Heart right ventricle (tissue), 16 donors: ENCODE measurements at regions not wholly inside any gene's neighbourhood (a gene's known extent, or its start where the extent isn't known, plus 50 kb on each side); places are given as distances from the start of the nearest gene placed in this dataset.

Experiments used
- ATAC-seq, 8 donors: fragments of 200-7000 bp; cut with Tn5 transposase; one replicate each; pipeline ENCODE4 v1.9.1; 2020; ENCODE audit warnings: mild to moderate bottlenecking in 8 of 8, moderate library complexity in 8 of 8, moderate number of reproducible peaks in 1 of 8
- DNase-seq, 2 donors: peaks; one replicate each; pipeline ENCODE4 v3.0.0-alpha.2; 2020
- H3K27ac ChIP-seq, 10 donors: fragments of 200-600 bp; sonication (generic) in 2 of 10; one replicate each; pipeline versions ENCODE4 v1.5.0 to v1.8.0; 2020 to 2022; ENCODE audit warnings: mild to moderate bottlenecking in 3 of 10
- H3K27me3 ChIP-seq, 7 donors: fragments of 200-600 bp; one replicate each; pipeline ENCODE4 v1.8.0; 2021 to 2022; ENCODE audit warnings: mild to moderate bottlenecking in 2 of 7
- H3K36me3 ChIP-seq, 9 donors: fragments of 200-600 bp; sonication (generic) in 1 of 9; one replicate each; pipeline versions ENCODE4 v1.5.0 to v1.8.0; 2020 to 2022; ENCODE audit warnings: mild to moderate bottlenecking in 2 of 9
- H3K4me1 ChIP-seq, 9 donors: fragments of 200-600 bp; sonication (generic) in 1 of 9; one replicate each; pipeline versions ENCODE4 v1.5.0 to v1.8.0; 2020 to 2022; ENCODE audit warnings: mild to moderate bottlenecking in 4 of 9
- H3K4me3 ChIP-seq, 10 donors: fragments of 200-600 bp; sonication (generic) in 2 of 10; one replicate each; pipeline versions ENCODE4 v1.5.0 to v1.8.0; 2020 to 2022; ENCODE audit warnings: mild to moderate bottlenecking in 7 of 10, moderate library complexity in 2 of 10
- H3K9me3 ChIP-seq, 11 donors: fragments of 200-600 bp in 10 of 11; sonication (generic) in 2 of 11; one replicate each; pipeline versions ENCODE4 v1.5.0 to v1.8.0; 2013 to 2022; ENCODE audit warnings: mild to moderate bottlenecking in 2 of 11, control low read depth in 1 of 11, moderate library complexity in 1 of 11
- CTCF ChIP-seq, 9 donors: fragments of 200-600 bp; sonication (generic) in 2 of 9; IDR thresholded peaks; one replicate each; pipeline versions ENCODE4 v1.5.0 to v1.8.0; 2021 to 2022; ENCODE audit warnings: antibody characterized with exemption in 9 of 9, mild to moderate bottlenecking in 5 of 9, moderate library complexity in 1 of 9
- WGBS, 2 donors: extraction: QIAGEN DNeasy Blood & Tissue Kit; methylation state at CpG; one replicate each; pipeline ENCODE4 v1.1.7; 2013; ENCODE audit warnings: inconsistent platforms in 1 of 2; 5-methylcytosine and 5-hydroxymethylcytosine counted together
- intact Hi-C, 10 donors: fragments of 100-400 bp; cut with DNase I; formaldehyde crosslinking; loops; one replicate each; pipeline versions ENCODE4 v1.11.1 to v1.14.2; 2022
- donor health status: Arrhythmogenic right ventricular cardiomyopathy.
- donor health status: ischemic (EF 13 %, LVEDD 7.1; RV severe dilation, severe dysfunction).
- donor health status: healthy with polysubstance abuse.
- donor health status: DM: no; HTN: yes; CAD: no.
- donor health status: DM: no; HTN: no; CAD: no.
- donor health status: ischemic (EF 25% LVEDD 6.9; RV normal size, moderate dysfunction).
- donor health status: ischemic (EF 25% LVEDD 5.7; RV mildly dilated, moderate dysfunction).
- donor health status: healthy.
- donor health status: DM: yes; HTN: yes; CAD: no.
- donor health status: Ischemic cardiomyopathy.
- donor health status: ischemic (EF 35%, LVEDD 5.7; RV mildly dilated, moderate dysfunction).
- donor health status: nonischemic (EF 11% LVEDD 7.7; RV severe dilation, severe dysfunction).
- donor health status: DM: yes; HTN: yes; CAD: no.
- donor health status: PGD.
- donor health status: ischemic (EF 29% LVEDD 5.4; RV normal size, mild dysfunction).
- donor health status: nonischemic (EF 23%, LVEDD 6.1; RV moderate dilation, normal function).

- Histone ChIP-seq H3K4me1 (no peaks in the 10 kb centered on the region), H3K27ac (no peak overlapping the region), H3K36me3 (no peaks in the 10 kb centered on the region), H3K9me3 (peaks cover 0 to 15% (median 0%) of the 10 kb centered on the region in 11 donors), H3K4me3 (no peak overlapping the region), H3K27me3 (no peaks in the 10 kb centered on the region)
- DNase-seq (no peak), ATAC-seq (no peak)
- TF ChIP-seq CTCF (IDR thresholded peaks at IDR 0.05): no peak
- 78 to 85% methylated on average over 1 of the region's 1 CpG for WGBS, 2 donors
- intact Hi-C loops: no loop called here
Measured at GRCh38 chr11:91563176-91563575, 661.4 kb upstream of the FAT3 start.

GRCh38 chr11:91560434-91560833 is 664.2 kb upstream of the FAT3 start:
- H3K9me3 ChIP-seq: peaks cover 0 to 15% (median 0%) of the 10 kb centered on the region in 11 donors
- no peak overlapping the region for H3K27ac ChIP-seq
- WGBS, 2 donors: 91 to 92% methylated on average over 2 of the region's 2 CpGs
- DNase-seq (no peak), ATAC-seq (no peak)
- TF ChIP-seq CTCF (IDR thresholded peaks at IDR 0.05): no peak
- H3K4me1 ChIP-seq: no peaks in the 10 kb centered on the region
- no peaks in the 10 kb centered on the region for H3K36me3 ChIP-seq
- intact Hi-C loops: no loop called here
- no peaks in the 10 kb centered on the region for H3K27me3 ChIP-seq
- H3K4me3 ChIP-seq: no peak overlapping the region

- peaks cover 0 to 42% (median 0%) of the 10 kb centered on the region in 11 donors for H3K9me3 ChIP-seq
- DNase-seq: no peak
- no peaks in the 10 kb centered on the region for H3K27me3 ChIP-seq
- no peak overlapping the region for H3K4me3 ChIP-seq
- H3K4me1 ChIP-seq: no peaks in the 10 kb centered on the region
- H3K36me3 ChIP-seq: no peaks in the 10 kb centered on the region
- ATAC-seq: no peak
- intact Hi-C loops: no loop called here
- no peak for TF ChIP-seq CTCF (IDR thresholded peaks at IDR 0.05)
- no peak overlapping the region for H3K27ac ChIP-seq
Measured at GRCh38 chr11:91538065-91538464, 686.6 kb upstream of the FAT3 start.

- 56 to 61% methylated on average over 1 of the region's 1 CpG for WGBS, 2 donors
Measured at GRCh38 chr11:91536366-91536765, 688.3 kb upstream of the FAT3 start.

More at GRCh38 chr11:91536366-91536765, 688.3 kb upstream of the FAT3 start:
- intact Hi-C loops: no loop called here
- Histone ChIP-seq H3K36me3 (no peaks in the 10 kb centered on the region), H3K4me3 (no peak overlapping the region), H3K4me1 (no peaks in the 10 kb centered on the region), H3K9me3 (peaks cover 0 to 37% (median 0%) of the 10 kb centered on the region in 11 donors), H3K27ac (no peak overlapping the region), H3K27me3 (no peaks in the 10 kb centered on the region)
- no peak for DNase-seq
- no peak for ATAC-seq
- TF ChIP-seq CTCF (IDR thresholded peaks at IDR 0.05): no peak
